Fibroblast of the aortic adventitia (primary cell): ENCODE measurements at regions not wholly inside any gene's neighbourhood (a gene's known extent, or its start where the extent isn't known, plus 50 kb on each side); places are given as distances from the start of the nearest gene placed in this dataset.
A peak's percentile ranks its signal among the peaks of the same experiment; 100 is the strongest.
"Not testable (repeated sequence)": the region's sequence is repeated elsewhere in the genome, so short reads cannot be mapped to it uniquely, and the experiment has no call there.

Experiments used
- DNase-seq: peaks from one replicate; pipeline ENCODE4 v3.0.0-alpha.2; 2010; ENCODE audit warnings: low read depth
- H3K4me3 ChIP-seq: 2 replicates; pipeline ENCODE4 v1.5.1; 2011; ENCODE audit warnings: low read depth, mild to moderate bottlenecking, control low read depth, low read length, moderate library complexity
- CTCF ChIP-seq: IDR thresholded peaks from 2 replicates; pipeline ENCODE4 v1.5.1; 2011; ENCODE audit warnings: mild to moderate bottlenecking, low read length, control low read depth, inconsistent platforms; ENCODE audit not compliant: insufficient read depth

- DNase-seq: no peak
Measured at GRCh38 chr1:161432091-161432490, 64.4 kb upstream of the CFAP126 start.

GRCh38 chr1:161427733-161428516 lies 60.2 kb upstream of the CFAP126 start:
- TF ChIP-seq CTCF: no peak
- peak; percentile 63 for DNase-seq

More at GRCh38 chr1:161432091-161432490, 64.4 kb upstream of the CFAP126 start:
- H3K4me3 ChIP-seq: no peak overlapping the region
- no peak for TF ChIP-seq CTCF

GRCh38 chr1:161422914-161423313 lies 55.2 kb upstream of the CFAP126 start:
- H3K4me3 ChIP-seq, DNase-seq: not testable (repeated sequence)

More at GRCh38 chr1:161427733-161428516, 60.2 kb upstream of the CFAP126 start:
- peak overlapping the region; percentile 2 for H3K4me3 ChIP-seq

- no peak for DNase-seq
- H3K4me3 ChIP-seq: no peak overlapping the region
- no peak for TF ChIP-seq CTCF
Measured at GRCh38 chr1:161421456-161421855, 53.8 kb upstream of the CFAP126 start.

- no peak for DNase-seq
- TF ChIP-seq CTCF: no peak
- H3K4me3 ChIP-seq: no peak overlapping the region
Measured at GRCh38 chr1:161420763-161421455, 53.2 kb upstream of the CFAP126 start.

- DNase-seq, H3K4me3 ChIP-seq: not testable (repeated sequence)
Measured at GRCh38 chr1:161417536-161417935, 49.9 kb upstream of the CFAP126 start.
